GM23248 (cell line): ENCODE measurements at regions not wholly inside any gene's neighbourhood (a gene's known extent, or its start where the extent isn't known, plus 50 kb on each side); places are given as distances from the start of the nearest gene placed in this dataset.

Source experiments
- EZH2 ChIP-seq: fragments of 200-600 bp; sonication (generic); IDR thresholded peaks from 2 replicates; pipeline ENCODE4 v1.6.1; 2018; ENCODE audit warnings: antibody characterized with exemption, mild to moderate bottlenecking; ENCODE audit not compliant: insufficient read depth, poor library complexity, severe bottlenecking
- EZH2phosphoT487 ChIP-seq: fragments of 200-600 bp; sonication (generic); IDR thresholded peaks from 2 replicates; pipeline ENCODE4 v1.6.1; 2018; ENCODE audit warnings: antibody characterized with exemption, moderate library complexity, mild to moderate bottlenecking, low read depth; ENCODE audit not compliant: insufficient read depth

DNA sequence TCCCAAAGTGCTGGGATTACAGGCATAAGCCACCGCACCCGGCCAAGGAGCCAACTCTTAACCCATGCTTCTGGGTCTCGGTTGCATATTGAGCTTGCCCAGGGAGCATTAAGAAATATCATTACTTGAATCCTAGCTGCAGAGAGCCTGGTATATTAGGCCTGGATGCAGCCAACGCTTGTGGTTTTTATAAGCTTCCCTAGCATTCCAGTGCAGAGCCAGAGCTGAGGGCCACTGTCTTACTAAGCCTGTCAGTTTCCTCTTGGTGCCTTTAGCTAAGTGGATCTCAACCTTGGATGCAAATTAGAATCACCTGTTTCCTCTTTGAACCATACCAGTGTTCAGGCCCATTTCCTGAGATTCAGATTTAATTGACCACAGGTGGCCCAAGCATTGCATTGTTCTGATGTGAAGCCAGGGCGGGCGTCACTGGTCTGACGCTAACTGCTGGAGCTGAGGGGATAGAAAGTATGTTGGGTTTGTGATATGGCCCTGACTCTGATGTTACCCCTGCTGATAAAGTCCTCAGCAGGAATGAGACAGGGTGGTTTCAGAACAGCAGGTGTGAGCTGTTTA, 76.3 kb downstream of the BTBD3 start:
- TF ChIP-seq EZH2 (no peak), EZH2phosphoT487 (no peak)
